ENCODE measurements at regions not wholly inside any gene's neighbourhood (a gene's known extent, or its start where the extent isn't known, plus 50 kb on each side); places are given as distances from the start of the nearest gene placed in this dataset.

DNA sequence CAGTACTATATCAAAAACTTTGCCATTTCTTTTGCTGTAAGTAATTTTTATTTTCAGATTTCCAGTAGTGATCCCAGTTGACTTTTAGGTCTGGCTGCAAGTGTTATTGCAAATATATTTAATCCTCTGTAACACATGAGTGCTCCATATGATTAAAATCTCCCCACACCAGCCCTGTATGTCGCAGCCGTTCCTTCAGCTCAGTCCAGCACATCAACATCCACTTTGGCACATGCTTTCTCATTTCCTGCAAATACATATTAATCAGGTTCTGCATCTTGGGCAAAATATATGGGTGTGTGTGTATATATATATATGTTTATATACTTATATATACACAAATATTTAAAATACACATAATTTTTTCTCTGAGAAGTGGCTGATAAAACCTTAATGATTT lies 919.5 kb downstream of the JRKL start:
- H4K20me1 ChIP-seq (ENCODE audit: insufficient read depth) = no peaks in the 10 kb centered on the region
- H3K36me3 ChIP-seq (replicated peaks in 1 of 2; ENCODE audit: control insufficient read depth in 1 of 2, insufficient read depth in 2 of 2, low read length in 1 of 2) = no peaks in the 10 kb centered on the region
- H3K9ac ChIP-seq = no peak overlapping the region
- no peak overlapping the region for H2AFZ ChIP-seq (ENCODE audit: low read depth)
- H3K27me3 ChIP-seq (ENCODE audit: insufficient read depth) = no peaks in the 10 kb centered on the region
- DNase-seq = no peak
- no peaks in the 10 kb centered on the region for H3K9me2 ChIP-seq
- 8% methylated on average over 2 of the region's 2 CpGs for WGBS (ENCODE audit: low lambda C conversion rate)
- no peak overlapping the region for H3K4me3 ChIP-seq (ENCODE audit: low read depth in 2 of 2, low read length in 1 of 2)
- H3K4me2 ChIP-seq = no peak overlapping the region
- ChIA-PET POLR2A (no interaction called here), CTCF (interaction anchor here (0.6 kb wide), 1 partner anchor 15 kb away, joined by 3 read pairs; no protein-coding TSS in a partner anchor)
- H3K9me3 ChIP-seq = no peaks in the 10 kb centered on the region
- no peak for TF ChIP-seq MXI1 (IDR thresholded peaks at IDR 0.05; ENCODE audit: low read depth, low read length)
- TF ChIP-seq GATA2 (CRISPR knock-in tag; IDR thresholded peaks at IDR 0.05) = no peak
- TF ChIP-seq, protein P1, sequence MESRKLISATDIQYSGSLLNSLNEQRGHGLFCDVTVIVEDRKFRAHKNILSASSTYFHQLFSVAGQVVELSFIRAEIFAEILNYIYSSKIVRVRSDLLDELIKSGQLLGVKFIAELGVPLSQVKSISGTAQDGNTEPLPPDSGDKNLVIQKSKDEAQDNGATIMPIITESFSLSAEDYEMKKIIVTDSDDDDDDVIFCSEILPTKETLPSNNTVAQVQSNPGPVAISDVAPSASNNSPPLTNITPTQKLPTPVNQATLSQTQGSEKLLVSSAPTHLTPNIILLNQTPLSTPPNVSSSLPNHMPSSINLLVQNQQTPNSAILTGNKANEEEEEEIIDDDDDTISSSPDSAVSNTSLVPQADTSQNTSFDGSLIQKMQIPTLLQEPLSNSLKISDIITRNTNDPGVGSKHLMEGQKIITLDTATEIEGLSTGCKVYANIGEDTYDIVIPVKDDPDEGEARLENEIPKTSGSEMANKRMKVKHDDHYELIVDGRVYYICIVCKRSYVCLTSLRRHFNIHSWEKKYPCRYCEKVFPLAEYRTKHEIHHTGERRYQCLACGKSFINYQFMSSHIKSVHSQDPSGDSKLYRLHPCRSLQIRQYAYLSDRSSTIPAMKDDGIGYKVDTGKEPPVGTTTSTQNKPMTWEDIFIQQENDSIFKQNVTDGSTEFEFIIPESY (IDR thresholded peaks at IDR 0.05; ENCODE audit: borderline replicate concordance, low read depth) = no peak
- no peaks in the 10 kb centered on the region for H3K4me1 ChIP-seq (ENCODE audit: control insufficient read depth in 1 of 2, insufficient read depth in 2 of 2, low read depth in 1 of 2, low read length in 1 of 2)
- H3K79me2 ChIP-seq (ENCODE audit: insufficient read depth) = no peaks in the 10 kb centered on the region
- no peak overlapping the region for H3K27ac ChIP-seq (ENCODE audit: low read depth in 2 of 2, low read length in 1 of 2)
- H3F3A ChIP-seq (replicated peaks; ENCODE audit: insufficient read depth) = no peaks in the 10 kb centered on the region

DNA sequence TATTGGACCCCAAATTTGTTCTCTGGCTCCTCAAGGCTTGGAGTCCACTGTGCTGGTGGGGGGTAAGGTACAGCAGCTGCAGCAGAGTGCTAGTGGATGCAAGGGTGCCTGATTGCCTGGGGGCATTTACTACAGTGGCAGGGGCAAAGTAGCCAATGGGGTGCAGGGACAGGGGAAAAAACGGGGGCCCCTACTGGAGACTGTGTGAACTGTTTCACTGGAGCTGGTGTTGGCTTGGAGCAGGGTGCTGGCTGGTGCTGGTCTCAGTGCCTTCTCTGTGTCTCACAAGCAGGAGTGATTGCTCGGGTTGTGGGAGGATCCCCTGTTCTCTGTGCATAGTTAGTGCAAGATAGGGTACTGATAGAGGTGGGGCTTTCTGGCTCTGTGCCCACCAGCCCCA lies 935.9 kb downstream of the JRKL start:
- no peak overlapping the region for H2AFZ ChIP-seq (ENCODE audit: low read depth)
- no peak for DNase-seq
- no peaks in the 10 kb centered on the region for H3K4me1 ChIP-seq (ENCODE audit: control insufficient read depth in 1 of 2, insufficient read depth in 2 of 2, low read depth in 1 of 2, low read length in 1 of 2)
- no peak overlapping the region for H3K27ac ChIP-seq (ENCODE audit: low read depth in 2 of 2, low read length in 1 of 2)
- H3K36me3 ChIP-seq (replicated peaks in 1 of 2; ENCODE audit: control insufficient read depth in 1 of 2, insufficient read depth in 2 of 2, low read length in 1 of 2) = no peaks in the 10 kb centered on the region
- 0% methylated on average over 2 of the region's 2 CpGs for WGBS (ENCODE audit: low lambda C conversion rate)
- H3K9me3 ChIP-seq = no peaks in the 10 kb centered on the region
- TF ChIP-seq ELF1 (IDR thresholded peaks at IDR 0.05) = no peak
- no peak for TF ChIP-seq RAD21 (IDR thresholded peaks at IDR 0.05; ENCODE audit: low read length)
- TF ChIP-seq, protein P2, sequence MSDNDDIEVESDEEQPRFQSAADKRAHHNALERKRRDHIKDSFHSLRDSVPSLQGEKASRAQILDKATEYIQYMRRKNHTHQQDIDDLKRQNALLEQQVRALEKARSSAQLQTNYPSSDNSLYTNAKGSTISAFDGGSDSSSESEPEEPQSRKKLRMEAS (IDR thresholded peaks at IDR 0.05; ENCODE audit: low read depth) = no peak
- no peak for TF ChIP-seq RCOR1 (IDR thresholded peaks at IDR 0.05; ENCODE audit: low read length)
- TF ChIP-seq GABPA (IDR thresholded peaks at IDR 0.05; ENCODE audit: low read depth) = no peak
- TF ChIP-seq JUND (IDR thresholded peaks at IDR 0.05) = no peak
- TF ChIP-seq GATA2 (CRISPR knock-in tag; IDR thresholded peaks at IDR 0.05) = no peak
- TF ChIP-seq, protein P1 (IDR thresholded peaks at IDR 0.05; ENCODE audit: borderline replicate concordance, low read depth) = no peak
- TF ChIP-seq MEF2A (IDR thresholded peaks at IDR 0.05; ENCODE audit: borderline replicate concordance, low read depth) = no peak
- no peak for TF ChIP-seq POLR2AphosphoS5 (IDR thresholded peaks at IDR 0.05; ENCODE audit: low read depth, low read length)
- TF ChIP-seq EP300 (IDR thresholded peaks at IDR 0.05; ENCODE audit: borderline replicate concordance in 1 of 2, low read depth in 1 of 2, low read length in 1 of 2) = no peak
- no peak for TF ChIP-seq NFIC (IDR thresholded peaks at IDR 0.05; ENCODE audit: borderline replicate concordance)
- no peak for TF ChIP-seq EZH2phosphoT487 (IDR thresholded peaks at IDR 0.05; ENCODE audit: borderline replicate concordance, low read depth)
- TF ChIP-seq TAF1 (IDR thresholded peaks at IDR 0.05; ENCODE audit: borderline replicate concordance, low read depth, low read length) = no peak
- TF ChIP-seq NRF1 (IDR thresholded peaks at IDR 0.05; ENCODE audit: low read depth, low read length) = no peak
- TF ChIP-seq, protein P3, sequence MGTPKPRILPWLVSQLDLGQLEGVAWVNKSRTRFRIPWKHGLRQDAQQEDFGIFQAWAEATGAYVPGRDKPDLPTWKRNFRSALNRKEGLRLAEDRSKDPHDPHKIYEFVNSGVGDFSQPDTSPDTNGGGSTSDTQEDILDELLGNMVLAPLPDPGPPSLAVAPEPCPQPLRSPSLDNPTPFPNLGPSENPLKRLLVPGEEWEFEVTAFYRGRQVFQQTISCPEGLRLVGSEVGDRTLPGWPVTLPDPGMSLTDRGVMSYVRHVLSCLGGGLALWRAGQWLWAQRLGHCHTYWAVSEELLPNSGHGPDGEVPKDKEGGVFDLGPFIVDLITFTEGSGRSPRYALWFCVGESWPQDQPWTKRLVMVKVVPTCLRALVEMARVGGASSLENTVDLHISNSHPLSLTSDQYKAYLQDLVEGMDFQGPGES (IDR thresholded peaks at IDR 0.05; ENCODE audit: low read depth, low read length) = no peak
- TF ChIP-seq MXI1 (IDR thresholded peaks at IDR 0.05; ENCODE audit: low read depth, low read length) = no peak
- no peaks in the 10 kb centered on the region for H3F3A ChIP-seq (replicated peaks; ENCODE audit: insufficient read depth)
- no peak overlapping the region for H3K4me2 ChIP-seq
- H3K4me3 ChIP-seq (ENCODE audit: low read depth in 2 of 2, low read length in 1 of 2) = no peak overlapping the region
- no peaks in the 10 kb centered on the region for H3K79me2 ChIP-seq (ENCODE audit: insufficient read depth)
- ChIA-PET CTCF (no interaction called here), POLR2A (no interaction called here)
- no peaks in the 10 kb centered on the region for H3K9me2 ChIP-seq
- no peak overlapping the region for H3K9ac ChIP-seq
- H4K20me1 ChIP-seq (ENCODE audit: insufficient read depth) = no peaks in the 10 kb centered on the region
- no peaks in the 10 kb centered on the region for H3K27me3 ChIP-seq (ENCODE audit: insufficient read depth)

All from SK-N-SH (cell line).